Mucosa of descending colon (tissue), 3 donors: ENCODE measurements at regions not wholly inside any gene's neighbourhood (a gene's known extent, or its start where the extent isn't known, plus 50 kb on each side); places are given as distances from the start of the nearest gene placed in this dataset.
A peak's percentile ranks its signal among the peaks of the same experiment; 100 is the strongest.

ENCODE experiments used
- ATAC-seq: fragments of 200-7000 bp; cut with Tn5 transposase; one replicate; pipeline ENCODE4 v1.9.1; 2020; ENCODE audit warnings: mild to moderate bottlenecking, moderate library complexity
- DNase-seq, 3 donors: peaks; one replicate each; pipeline ENCODE4 v3.0.0-alpha.2; 2020
- H3K36me3 ChIP-seq: fragments of 200-600 bp; one replicate; pipeline ENCODE4 v1.8.0; 2021; ENCODE audit warnings: low read depth, mild to moderate bottlenecking
- H3K4me1 ChIP-seq: fragments of 200-600 bp; one replicate; pipeline ENCODE4 v1.8.0; 2021; ENCODE audit warnings: low read depth, mild to moderate bottlenecking
- H3K4me3 ChIP-seq: fragments of 200-600 bp; one replicate; pipeline ENCODE4 v1.8.0; 2021; ENCODE audit warnings: mild to moderate bottlenecking
- H3K9me3 ChIP-seq: fragments of 200-600 bp; one replicate; pipeline ENCODE4 v1.8.0; 2021; ENCODE audit warnings: mild to moderate bottlenecking
- intact Hi-C, 2 donors: fragments of 100-400 bp; cut with DNase I in 1 of 2; cut with micrococcal nuclease in 1 of 2; formaldehyde crosslinking; loops; one replicate each; pipeline versions ENCODE4 v1.11.0 to v1.11.1; 2022; cut with DNase I, micrococcal nuclease
- TF ChIP-seq, protein P1 (sequence below): fragments of 200-600 bp; IDR thresholded peaks from one replicate; pipeline ENCODE4 v1.8.0; 2022; ENCODE audit warnings: antibody characterized with exemption, mild to moderate bottlenecking
- donor health status: DM: no; HTN: no; CAD: no; lungs with moderate emphysema.
- donor health status: DM: no; HTN: no; CAD: no.
- donor health status: DM: no; HTN: yes; CAD: no.

GRCh38 chr11:95341221-95341620, 110.2 kb upstream of the SESN3 start:
- Histone ChIP-seq H3K4me1 (no peaks in the 10 kb centered on the region), H3K9me3 (no peaks in the 10 kb centered on the region), H3K36me3 (no peaks in the 10 kb centered on the region), H3K4me3 (no peak overlapping the region)
- intact Hi-C loops = no loop called here
- ATAC-seq (peak; percentile 53), DNase-seq (peak in 1 of 3 donors; percentile 16)
- TF ChIP-seq, protein P1, sequence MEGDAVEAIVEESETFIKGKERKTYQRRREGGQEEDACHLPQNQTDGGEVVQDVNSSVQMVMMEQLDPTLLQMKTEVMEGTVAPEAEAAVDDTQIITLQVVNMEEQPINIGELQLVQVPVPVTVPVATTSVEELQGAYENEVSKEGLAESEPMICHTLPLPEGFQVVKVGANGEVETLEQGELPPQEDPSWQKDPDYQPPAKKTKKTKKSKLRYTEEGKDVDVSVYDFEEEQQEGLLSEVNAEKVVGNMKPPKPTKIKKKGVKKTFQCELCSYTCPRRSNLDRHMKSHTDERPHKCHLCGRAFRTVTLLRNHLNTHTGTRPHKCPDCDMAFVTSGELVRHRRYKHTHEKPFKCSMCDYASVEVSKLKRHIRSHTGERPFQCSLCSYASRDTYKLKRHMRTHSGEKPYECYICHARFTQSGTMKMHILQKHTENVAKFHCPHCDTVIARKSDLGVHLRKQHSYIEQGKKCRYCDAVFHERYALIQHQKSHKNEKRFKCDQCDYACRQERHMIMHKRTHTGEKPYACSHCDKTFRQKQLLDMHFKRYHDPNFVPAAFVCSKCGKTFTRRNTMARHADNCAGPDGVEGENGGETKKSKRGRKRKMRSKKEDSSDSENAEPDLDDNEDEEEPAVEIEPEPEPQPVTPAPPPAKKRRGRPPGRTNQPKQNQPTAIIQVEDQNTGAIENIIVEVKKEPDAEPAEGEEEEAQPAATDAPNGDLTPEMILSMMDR = no peak

GRCh38 chr11:95339086-95339901, 108.3 kb upstream of the SESN3 start:
- H3K9me3 ChIP-seq = no peaks in the 10 kb centered on the region
- H3K4me3 ChIP-seq = no peak overlapping the region
- no peaks in the 10 kb centered on the region for H3K36me3 ChIP-seq
- TF ChIP-seq, protein P1 = no peak
- ATAC-seq (no peak), DNase-seq (no peak)
- no peaks in the 10 kb centered on the region for H3K4me1 ChIP-seq
- intact Hi-C loops = no loop called here

DNA sequence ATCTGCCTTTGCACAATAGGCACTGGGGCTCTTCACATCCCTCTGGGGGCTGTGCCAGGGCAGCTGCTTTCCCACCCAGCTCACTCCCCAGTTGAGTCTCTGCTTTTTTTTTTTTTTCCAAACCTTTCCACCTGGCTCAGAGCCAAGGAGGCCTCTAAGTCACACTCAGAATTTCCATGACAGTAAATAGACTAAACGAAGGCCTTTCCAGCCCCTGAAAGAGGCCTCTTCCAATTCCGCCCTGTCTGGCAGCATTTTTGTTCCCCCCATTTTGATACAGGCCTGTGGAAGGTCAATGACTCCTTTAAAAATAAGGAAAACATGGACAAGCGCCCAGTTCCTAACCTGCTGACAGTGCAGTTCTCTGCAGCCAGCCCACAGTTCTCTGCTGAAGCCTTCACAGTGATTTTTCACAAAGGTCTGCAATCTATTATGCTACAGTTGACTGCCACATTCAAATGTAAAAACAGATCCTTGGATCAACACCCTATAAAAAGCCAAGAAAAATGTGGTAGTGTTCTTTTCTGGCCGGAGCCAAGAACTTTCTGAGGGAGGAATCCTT, 107.5 kb upstream of the SESN3 start:
- peak; percentile 34 to 58 (median 53) for DNase-seq
- ATAC-seq = peak; percentile 36
- H3K36me3 ChIP-seq = no peaks in the 10 kb centered on the region
- no peak overlapping the region for H3K4me3 ChIP-seq
- intact Hi-C loops = no loop called here
- TF ChIP-seq, protein P1 = no peak
- H3K4me1 ChIP-seq = no peaks in the 10 kb centered on the region
- H3K9me3 ChIP-seq = no peaks in the 10 kb centered on the region

GRCh38 chr11:95337972-95338429, 107.0 kb upstream of the SESN3 start:
- Histone ChIP-seq H3K9me3 (no peaks in the 10 kb centered on the region), H3K36me3 (no peaks in the 10 kb centered on the region), H3K4me1 (no peaks in the 10 kb centered on the region), H3K4me3 (no peak overlapping the region)
- ATAC-seq = peak; percentile 9
- intact Hi-C loops = no loop called here
- no peak for DNase-seq
- TF ChIP-seq, protein P1 = no peak

GRCh38 chr11:95337175-95337957, 106.4 kb upstream of the SESN3 start:
- TF ChIP-seq, protein P1 = no peak
- intact Hi-C loops = no loop called here
- no peaks in the 10 kb centered on the region for H3K36me3 ChIP-seq
- peak; percentile 65 for ATAC-seq
- no peaks in the 10 kb centered on the region for H3K4me1 ChIP-seq
- peak; percentile 51 to 61 (median 59) for DNase-seq
- no peak overlapping the region for H3K4me3 ChIP-seq
- H3K9me3 ChIP-seq = no peaks in the 10 kb centered on the region
